Right ventricle myocardium superior (tissue), 1 donor: ENCODE measurements at regions not wholly inside any gene's neighbourhood (a gene's known extent, or its start where the extent isn't known, plus 50 kb on each side); places are given as distances from the start of the nearest gene placed in this dataset.
"Not testable (repeated sequence)": the region's sequence is repeated elsewhere in the genome, so short reads cannot be mapped to it uniquely, and the experiment has no call there.

Experiments
- ATAC-seq: fragments of 200-7000 bp; cut with Tn5 transposase; one replicate; pipeline ENCODE4 v1.9.1; 2020; ENCODE audit warnings: mild to moderate bottlenecking; ENCODE audit not compliant: poor library complexity
- DNase-seq: peaks from one replicate; pipeline ENCODE4 v3.0.0-alpha.2; 2020
- intact Hi-C: fragments of 100-400 bp; cut with DNase I; formaldehyde crosslinking; loops from one replicate; pipeline ENCODE4 v1.11.2; 2022
- donor health status: DM: no; HTN: yes; CAD: no; lungs with severe emphysema.

DNA sequence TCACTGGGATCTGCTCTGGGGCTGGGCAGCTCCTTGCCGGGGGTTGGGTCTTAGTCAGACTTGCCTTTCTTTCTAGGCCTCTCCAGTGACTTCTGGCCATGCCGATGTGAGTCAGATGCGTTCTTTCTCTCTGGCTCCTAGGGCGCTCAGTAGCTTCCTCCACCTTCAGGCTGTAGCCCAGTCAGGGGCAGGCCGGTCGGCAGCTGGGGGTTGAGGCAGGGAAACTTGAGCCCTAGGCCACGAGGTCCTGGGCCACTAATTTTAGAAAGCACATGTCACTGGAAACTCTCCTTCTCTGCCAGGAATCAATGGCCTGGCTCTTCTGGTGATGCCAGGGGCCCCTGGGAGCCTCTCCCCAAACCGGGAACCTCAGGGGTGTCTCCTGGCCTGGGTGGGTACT lies 192.4 kb upstream of the TP53TG3 start:
- intact Hi-C loops, result not testable (repeated sequence)
- DNase-seq, result peak; percentile 43
- peak; percentile 27 for ATAC-seq

DNA sequence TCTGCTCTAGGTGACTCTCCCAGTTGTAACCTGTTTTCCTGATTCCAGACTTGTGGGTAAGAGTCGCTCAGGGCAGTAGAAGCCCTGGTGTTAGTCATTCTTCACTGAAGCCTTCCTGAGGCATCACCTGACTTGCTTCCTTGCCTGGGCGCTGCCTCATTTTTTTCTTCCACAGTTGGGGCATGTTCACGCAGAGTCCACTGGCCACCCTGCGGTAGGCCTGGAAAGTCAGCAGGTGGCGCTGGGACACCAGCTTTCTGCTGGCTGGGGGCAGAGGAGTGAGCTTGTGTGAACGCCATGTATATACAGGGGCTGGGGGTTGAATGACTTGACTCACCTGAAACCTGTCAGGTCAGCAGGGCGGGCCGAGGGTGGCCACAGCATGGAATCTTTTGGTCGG lies 189.3 kb upstream of the TP53TG3 start:
- intact Hi-C loops, DNase-seq: not testable (repeated sequence)
- ATAC-seq, result peak; percentile 72

DNA sequence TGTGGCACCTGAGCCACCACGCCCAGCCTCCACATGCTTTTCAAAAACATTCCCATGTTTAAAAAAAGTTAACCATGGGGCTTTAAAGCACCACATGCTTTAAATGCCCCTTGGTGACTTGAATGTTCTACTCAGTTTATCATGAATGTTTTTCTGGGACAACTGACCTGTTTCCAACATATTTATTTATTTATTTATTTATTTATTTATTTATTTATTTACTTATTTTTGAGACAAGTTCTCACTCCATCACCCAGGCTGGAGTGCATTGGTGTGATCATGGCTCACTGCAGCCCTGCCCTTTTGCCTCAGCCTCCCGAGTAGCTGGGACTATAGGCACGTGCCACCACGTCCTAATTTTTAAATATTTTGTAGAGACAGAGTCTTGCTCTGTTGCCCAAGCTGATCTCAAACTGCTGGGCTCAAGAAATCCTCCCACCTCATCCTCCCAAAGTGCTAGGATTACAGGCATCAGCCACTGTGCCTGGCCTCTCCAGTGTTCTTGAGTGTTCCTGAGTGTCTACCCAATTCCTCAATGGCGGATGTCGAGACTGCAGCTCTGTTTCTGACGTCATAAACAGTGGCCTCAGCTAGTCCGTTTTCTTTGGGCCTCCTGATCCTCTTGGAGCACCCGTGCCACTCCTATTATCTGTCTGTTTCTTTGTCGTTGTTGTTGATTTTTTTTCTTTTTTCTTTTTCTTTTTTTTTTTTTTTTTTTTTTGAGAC lies 185.7 kb upstream of the TP53TG3 start:
- DNase-seq, ATAC-seq, intact Hi-C loops: not testable (repeated sequence)

DNA sequence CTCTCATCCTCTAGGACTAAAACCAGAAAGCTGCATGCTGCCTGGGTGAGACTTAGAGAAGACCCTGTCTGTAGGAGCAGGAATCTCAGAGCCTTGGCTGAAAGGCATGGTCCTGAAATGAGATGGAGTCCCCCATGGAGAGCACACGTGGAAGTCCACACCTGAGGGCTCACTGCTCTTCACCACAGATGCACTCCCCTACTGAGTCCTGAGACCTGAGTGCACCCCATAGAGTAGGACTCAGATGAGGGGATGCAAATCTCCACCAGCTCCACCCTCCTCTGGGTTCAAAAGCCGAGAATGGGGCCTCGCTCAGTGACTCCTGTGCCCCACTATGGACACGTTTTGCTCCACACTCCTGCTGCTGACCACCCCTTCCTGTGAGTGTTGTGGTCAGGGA lies 171.4 kb upstream of the TP53TG3 start:
- DNase-seq, intact Hi-C loops, ATAC-seq: not testable (repeated sequence)

DNA sequence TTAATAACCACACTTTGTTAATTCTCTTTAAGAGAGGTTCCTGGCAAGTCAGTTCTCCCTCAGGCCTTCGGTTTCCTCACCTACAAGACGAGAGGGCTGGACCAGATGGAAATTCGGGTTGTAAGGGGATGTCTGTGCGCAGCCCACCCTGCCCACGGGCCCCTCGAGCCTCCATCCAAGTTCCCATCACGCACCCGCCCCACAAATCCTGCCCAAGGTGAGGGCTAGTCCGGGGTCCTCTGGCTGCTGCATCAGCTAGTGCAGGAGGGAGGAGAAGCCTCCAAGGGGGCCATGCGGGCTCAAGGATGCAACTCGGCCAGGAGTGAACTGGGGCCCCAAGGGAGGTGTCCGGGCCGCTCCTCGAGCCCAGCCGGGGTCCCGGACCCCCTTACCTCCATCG lies 169.6 kb upstream of the TP53TG3 start:
- intact Hi-C loops, ATAC-seq, DNase-seq: not testable (repeated sequence)

GRCh38 chr16:32842844-32843243 lies 166.9 kb upstream of the TP53TG3 start:
- DNase-seq, intact Hi-C loops, ATAC-seq: not testable (repeated sequence)

DNA sequence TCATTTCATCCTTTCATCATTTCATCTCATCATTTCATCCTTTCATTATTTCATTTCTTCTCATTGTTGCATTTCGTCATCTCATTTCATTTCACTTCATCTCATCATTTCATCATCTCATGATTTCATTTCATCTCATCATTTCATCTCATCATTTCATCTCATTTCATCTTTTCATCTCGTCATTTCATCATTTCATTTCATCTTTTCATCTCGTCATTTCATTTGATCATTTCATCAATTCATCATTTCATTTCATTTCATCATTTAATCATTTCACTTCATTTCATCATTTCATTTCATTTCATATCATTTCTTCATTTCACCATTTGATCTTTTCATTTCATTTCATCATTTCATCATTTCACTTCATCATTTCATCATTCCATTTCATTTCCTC lies 131.3 kb upstream of the TP53TG3 start:
- intact Hi-C loops, DNase-seq, ATAC-seq: not testable (repeated sequence)

DNA sequence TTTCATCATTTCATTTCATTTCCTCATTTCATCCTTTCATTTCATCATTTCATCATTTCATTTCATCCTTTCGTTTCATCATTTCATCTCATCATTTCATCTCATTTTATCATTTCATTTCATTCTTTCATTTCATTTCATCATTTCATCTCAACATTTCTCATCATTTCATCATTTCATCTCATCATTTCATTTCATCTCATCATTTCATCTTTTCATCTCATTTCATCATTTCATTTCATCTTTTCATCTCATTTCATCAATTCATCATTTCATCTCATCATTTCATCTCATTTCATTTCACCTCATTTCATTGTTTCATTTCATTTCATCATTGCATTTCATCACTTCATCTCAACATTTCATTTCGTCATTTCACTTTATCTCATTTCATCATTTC lies 129.7 kb upstream of the TP53TG3 start:
- intact Hi-C loops, DNase-seq, ATAC-seq: not testable (repeated sequence)
